Lung (tissue), 11 donors: ENCODE measurements at regions not wholly inside any gene's neighbourhood (a gene's known extent, or its start where the extent isn't known, plus 50 kb on each side); places are given as distances from the start of the nearest gene placed in this dataset.

ENCODE experiments used
- ATAC-seq: fragments of 200-7000 bp; cut with Tn5 transposase; one replicate; pipeline ENCODE4 v1.9.1; 2020; ENCODE audit warnings: moderate number of reproducible peaks; ENCODE audit not compliant: insufficient read depth, low FRiP score
- DNase-seq, 3 donors: peaks; one replicate each; pipeline ENCODE4 v3.0.0-alpha.2; 2013 to 2017
- H3K27ac ChIP-seq, 2 donors: one replicate each; pipeline ENCODE4 v1.5.1; 2013; ENCODE audit warnings: mild to moderate bottlenecking in 2 of 2, moderate library complexity in 2 of 2, control low read depth in 1 of 2, inconsistent platforms in 1 of 2, low read depth in 1 of 2, low read length in 1 of 2
- H3K27me3 ChIP-seq, 3 donors: one replicate each; pipeline ENCODE4 v1.5.1; 2013; ENCODE audit warnings: low read length in 2 of 3; ENCODE audit not compliant: control insufficient read depth in 3 of 3, insufficient read depth in 3 of 3
- H3K36me3 ChIP-seq, 4 donors: one replicate each; pipeline ENCODE4 v1.5.1; 2013; ENCODE audit warnings: low read length in 4 of 4, mild to moderate bottlenecking in 1 of 4, moderate library complexity in 1 of 4; ENCODE audit not compliant: control insufficient read depth in 4 of 4, insufficient read depth in 4 of 4
- H3K4me1 ChIP-seq, 5 donors: one replicate each; pipeline ENCODE4 v1.5.1; 2013; ENCODE audit warnings: low read length in 5 of 5, mild to moderate bottlenecking in 2 of 5, moderate library complexity in 1 of 5; ENCODE audit not compliant: control insufficient read depth in 5 of 5, insufficient read depth in 5 of 5
- H3K4me3 ChIP-seq: one replicate; pipeline ENCODE4 v1.5.1; 2013; ENCODE audit warnings: mild to moderate bottlenecking, control low read depth, moderate library complexity
- H3K9ac ChIP-seq, 2 donors: one replicate each; pipeline ENCODE4 v1.5.1; 2013; ENCODE audit warnings: low read length in 2 of 2, control low read depth in 1 of 2; ENCODE audit not compliant: insufficient read depth in 1 of 2
- H3K9me3 ChIP-seq, 4 donors: one replicate each; pipeline ENCODE4 v1.5.1; 2013; ENCODE audit warnings: low read length in 3 of 4, mild to moderate bottlenecking in 1 of 4, moderate library complexity in 1 of 4; ENCODE audit not compliant: control insufficient read depth in 4 of 4, insufficient read depth in 3 of 4
- WGBS, 2 donors: extraction: QIAGEN DNeasy Blood & Tissue Kit; methylation state at CpG; one replicate each; pipeline ENCODE4 v1.1.7; 2013; 5-methylcytosine and 5-hydroxymethylcytosine counted together
- TF ChIP-seq, protein P1 (sequence below): IDR thresholded peaks from 2 replicates; pipeline ENCODE4 v1.5.1; 2012; ENCODE audit warnings: mild to moderate bottlenecking; ENCODE audit errors: control extremely low read depth, extremely low read depth
- donor health status: control.
- donor health status: control.
- donor health status: Bipolar disorder and iron deficiency.
- donor health status: healthy.
- donor health status: DM: yes; HTN: yes; CAD: no.

DNA sequence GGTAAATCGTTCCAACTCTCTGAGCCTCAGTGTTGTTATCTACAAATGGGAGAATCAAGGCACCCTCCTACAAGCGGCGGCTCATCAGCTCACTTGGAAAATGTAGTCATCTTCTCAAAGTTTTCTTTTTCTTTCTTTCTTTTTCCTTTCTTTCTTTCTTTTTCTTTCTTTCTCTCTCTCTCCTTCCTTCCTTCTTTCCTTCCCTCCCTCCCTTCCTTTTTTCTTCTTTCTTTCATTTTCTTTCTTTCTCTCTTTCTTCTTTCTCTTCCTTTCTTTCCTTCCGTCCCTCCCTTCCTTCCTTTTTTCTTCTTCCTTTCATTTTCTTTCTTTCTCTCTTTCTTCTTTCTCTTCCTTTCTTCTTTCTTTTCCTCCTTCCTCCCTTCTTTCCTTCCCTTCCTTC lies 55.0 kb upstream of the TGM3 start:
- Histone ChIP-seq H3K9ac (no peak overlapping the region), H3K9me3 (peaks cover 0 to 1% (median 0%) of the 10 kb centered on the region in 4 donors), H3K36me3 (no peaks in the 10 kb centered on the region), H3K4me3 (no peak overlapping the region), H3K27ac (no peak overlapping the region), H3K27me3 (peaks cover 0 to 4% (median 0%) of the 10 kb centered on the region in 3 donors), H3K4me1 (no peaks in the 10 kb centered on the region)
- TF ChIP-seq, protein P1, sequence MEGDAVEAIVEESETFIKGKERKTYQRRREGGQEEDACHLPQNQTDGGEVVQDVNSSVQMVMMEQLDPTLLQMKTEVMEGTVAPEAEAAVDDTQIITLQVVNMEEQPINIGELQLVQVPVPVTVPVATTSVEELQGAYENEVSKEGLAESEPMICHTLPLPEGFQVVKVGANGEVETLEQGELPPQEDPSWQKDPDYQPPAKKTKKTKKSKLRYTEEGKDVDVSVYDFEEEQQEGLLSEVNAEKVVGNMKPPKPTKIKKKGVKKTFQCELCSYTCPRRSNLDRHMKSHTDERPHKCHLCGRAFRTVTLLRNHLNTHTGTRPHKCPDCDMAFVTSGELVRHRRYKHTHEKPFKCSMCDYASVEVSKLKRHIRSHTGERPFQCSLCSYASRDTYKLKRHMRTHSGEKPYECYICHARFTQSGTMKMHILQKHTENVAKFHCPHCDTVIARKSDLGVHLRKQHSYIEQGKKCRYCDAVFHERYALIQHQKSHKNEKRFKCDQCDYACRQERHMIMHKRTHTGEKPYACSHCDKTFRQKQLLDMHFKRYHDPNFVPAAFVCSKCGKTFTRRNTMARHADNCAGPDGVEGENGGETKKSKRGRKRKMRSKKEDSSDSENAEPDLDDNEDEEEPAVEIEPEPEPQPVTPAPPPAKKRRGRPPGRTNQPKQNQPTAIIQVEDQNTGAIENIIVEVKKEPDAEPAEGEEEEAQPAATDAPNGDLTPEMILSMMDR, result no peak
- WGBS, 2 donors, result 82 to 88% methylated on average over 4 of the region's 4 CpGs
- DNase-seq (no peak), ATAC-seq (no peak)

DNA sequence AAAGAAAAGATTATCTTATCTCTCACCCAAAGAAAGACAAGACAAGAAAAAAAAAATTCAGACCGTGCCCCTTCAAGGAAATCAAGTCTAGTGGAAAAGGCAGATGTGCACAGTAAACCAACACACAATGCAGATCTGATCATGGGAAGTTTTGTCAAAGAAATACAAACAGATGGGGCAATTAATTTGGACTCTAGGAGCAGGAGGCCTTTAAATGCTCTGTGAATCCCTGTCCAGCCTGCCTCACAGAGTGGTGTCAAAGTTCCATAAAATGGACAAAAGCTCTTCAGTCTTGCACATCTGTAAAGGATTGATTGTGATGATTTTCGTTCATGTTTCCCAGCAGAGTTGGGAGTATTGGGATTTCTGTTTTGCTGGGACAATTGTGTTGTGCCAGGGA lies 53.1 kb upstream of the TGM3 start:
- no peaks in the 10 kb centered on the region for H3K4me1 ChIP-seq
- ATAC-seq (no peak), DNase-seq (no peak)
- no peaks in the 10 kb centered on the region for H3K36me3 ChIP-seq
- H3K4me3 ChIP-seq, result no peak overlapping the region
- no peak overlapping the region for H3K9ac ChIP-seq
- peaks cover 0 to 4% (median 0%) of the 10 kb centered on the region in 3 donors for H3K27me3 ChIP-seq
- no peaks in the 10 kb centered on the region for H3K9me3 ChIP-seq
- no peak overlapping the region for H3K27ac ChIP-seq
- WGBS, 2 donors, result 72 to 90% methylated on average over 2 of the region's 2 CpGs
- TF ChIP-seq, protein P1, result no peak

DNA sequence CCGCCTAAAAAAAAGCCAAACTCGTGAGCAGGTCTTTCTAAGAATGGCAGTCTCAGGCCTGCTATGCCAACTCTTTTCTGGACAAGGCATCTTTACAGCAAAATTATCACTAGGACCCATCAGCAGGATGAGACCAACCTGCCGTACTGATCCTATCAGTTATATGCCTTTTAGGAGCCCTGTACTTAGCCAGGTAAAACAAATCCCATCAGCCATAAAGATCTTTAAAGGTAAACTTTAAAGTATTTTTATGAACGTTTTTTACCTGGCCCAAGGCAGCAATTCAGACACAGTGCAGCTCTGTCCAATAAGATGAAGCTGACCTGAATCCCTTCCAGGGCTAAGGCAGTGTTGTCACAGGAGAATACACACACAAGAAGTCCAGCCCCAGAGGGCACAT lies 51.3 kb upstream of the TGM3 start:
- Histone ChIP-seq H3K27ac (no peak overlapping the region), H3K4me3 (no peak overlapping the region), H3K27me3 (peaks cover 0 to 4% (median 0%) of the 10 kb centered on the region in 3 donors), H3K9ac (no peak overlapping the region), H3K36me3 (no peaks in the 10 kb centered on the region), H3K4me1 (no peaks in the 10 kb centered on the region), H3K9me3 (no peaks in the 10 kb centered on the region)
- WGBS, 2 donors, result 75 to 86% methylated on average over 4 of the region's 4 CpGs
- DNase-seq (no peak), ATAC-seq (no peak)
- TF ChIP-seq, protein P1, result no peak

DNA sequence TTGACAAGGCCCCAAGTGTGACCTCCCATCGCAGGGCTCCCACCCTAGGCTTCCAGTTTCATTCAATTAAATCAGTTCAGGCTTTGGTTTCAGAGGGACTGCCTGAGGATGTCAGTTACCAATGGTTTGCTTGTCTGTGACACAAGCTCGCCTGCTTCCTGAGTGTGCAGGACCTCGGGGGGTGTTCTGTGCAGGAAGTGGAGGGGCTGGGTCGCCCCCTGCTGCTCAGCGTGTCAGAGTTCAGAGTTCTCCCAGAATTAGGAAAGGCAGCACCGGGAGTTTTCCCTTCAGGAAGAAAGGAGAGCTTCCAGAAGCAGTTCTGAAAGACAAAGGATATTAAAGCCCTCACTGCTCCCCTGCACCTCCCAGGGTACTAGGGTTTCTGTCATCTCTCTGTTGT lies 50.8 kb upstream of the TGM3 start:
- DNase-seq, result no peak

More for the DNA sequence above, 50.8 kb upstream of the TGM3 start:
- peaks cover 0 to 4% (median 0%) of the 10 kb centered on the region in 3 donors for H3K27me3 ChIP-seq
- no peak for ATAC-seq
- H3K36me3 ChIP-seq, result no peaks in the 10 kb centered on the region
- H3K4me3 ChIP-seq, result no peak overlapping the region
- H3K4me1 ChIP-seq, result no peaks in the 10 kb centered on the region
- H3K27ac ChIP-seq, result no peak overlapping the region
- TF ChIP-seq, protein P1, result no peak
- H3K9ac ChIP-seq, result no peak overlapping the region
- 20 to 23% methylated on average over 6 of the region's 6 CpGs for WGBS, 2 donors
- H3K9me3 ChIP-seq, result no peaks in the 10 kb centered on the region
